NCI-H526 (cell line): ENCODE measurements at regions not wholly inside any gene's neighbourhood (a gene's known extent, or its start where the extent isn't known, plus 50 kb on each side); places are given as distances from the start of the nearest gene placed in this dataset.

ENCODE experiments used
- DNase-seq, 2 experiments: peaks; one replicate each; lab custom pipeline; 2025; lab: John Stamatoyannopoulos, UW

GRCh38 chr1:13968361-13968760 is 268.4 kb downstream of the PRDM2 start:
- DNase-seq, result no peak

GRCh38 chr1:13970631-13971247 is 270.8 kb downstream of the PRDM2 start:
- no peak for DNase-seq

GRCh38 chr1:13976485-13976884 is 276.5 kb downstream of the PRDM2 start:
- DNase-seq, result no peak

GRCh38 chr1:13981142-13981541 is 281.2 kb downstream of the PRDM2 start:
- DNase-seq, result no peak

GRCh38 chr1:13983393-13983792 is 283.4 kb downstream of the PRDM2 start:
- no peak for DNase-seq

GRCh38 chr1:13990939-13991338 is 291.0 kb downstream of the PRDM2 start:
- no peak for DNase-seq

GRCh38 chr1:13992489-13993285 is 292.7 kb downstream of the PRDM2 start:
- no peak for DNase-seq

- no peak for DNase-seq
Observed at GRCh38 chr1:13994386-13994785, 294.4 kb downstream of the PRDM2 start.

GRCh38 chr1:13996334-13996733 is 296.3 kb downstream of the PRDM2 start:
- DNase-seq, result no peak

GRCh38 chr1:14003552-14003951 is 303.6 kb downstream of the PRDM2 start:
- no peak for DNase-seq

GRCh38 chr1:14009582-14009981 is 309.6 kb downstream of the PRDM2 start:
- no peak for DNase-seq

GRCh38 chr1:14010476-14010875 is 310.5 kb downstream of the PRDM2 start:
- no peak for DNase-seq

- no peak for DNase-seq
Observed at GRCh38 chr1:14011132-14011531, 311.1 kb downstream of the PRDM2 start.

- no peak for DNase-seq
Observed at GRCh38 chr1:14011888-14012287, 311.9 kb downstream of the PRDM2 start.

GRCh38 chr1:14014929-14015328 is 314.9 kb downstream of the PRDM2 start:
- DNase-seq, result no peak

GRCh38 chr1:14015917-14016316 is 315.9 kb downstream of the PRDM2 start:
- DNase-seq, result no peak

- peak; percentile 27 to 43 for DNase-seq
Observed at GRCh38 chr1:14017531-14017961, 317.6 kb downstream of the PRDM2 start.

- no peak for DNase-seq
Observed at GRCh38 chr1:14019461-14019860, 319.5 kb downstream of the PRDM2 start.

GRCh38 chr1:14020006-14020405 is 320.0 kb downstream of the PRDM2 start:
- no peak for DNase-seq

GRCh38 chr1:14027099-14027498 is 327.1 kb downstream of the PRDM2 start:
- peak in 1 of 2 experiments; percentile 9 for DNase-seq

GRCh38 chr1:14031461-14031860 is 331.5 kb downstream of the PRDM2 start:
- no peak for DNase-seq

- no peak for DNase-seq
Observed at GRCh38 chr1:14034506-14034905, 334.5 kb downstream of the PRDM2 start.

- DNase-seq, result peak; percentile 17 to 35
Observed at GRCh38 chr1:14037101-14037847, 337.3 kb downstream of the PRDM2 start.
